Neural progenitor cell (in vitro differentiated cells): ENCODE measurements at regions not wholly inside any gene's neighbourhood (a gene's known extent, or its start where the extent isn't known, plus 50 kb on each side); places are given as distances from the start of the nearest gene placed in this dataset.

Experiments
- DNase-seq: peaks from one replicate; pipeline ENCODE4 v3.0.0-alpha.2; 2016; ENCODE audit warnings: low spot score
- H2AFZ ChIP-seq: fragments of 200-600 bp; sonication (generic); replicated peaks from 2 replicates; pipeline ENCODE4 v1.6.1; 2016; ENCODE audit warnings: antibody characterized with exemption
- H3F3A ChIP-seq: fragments of 200-600 bp; sonication (generic); 2 replicates; pipeline ENCODE4 v1.6.1; 2016; ENCODE audit warnings: antibody characterized with exemption, low read depth
- H3K27ac ChIP-seq: fragments of 200-600 bp; sonication (generic); 2 replicates; pipeline ENCODE4 v1.5.1; 2016; ENCODE audit warnings: mild to moderate bottlenecking
- H3K27me3 ChIP-seq: fragments of 200-600 bp; sonication (generic); 2 replicates; pipeline ENCODE4 v1.6.1; 2016; ENCODE audit warnings: mild to moderate bottlenecking, moderate library complexity
- H3K36me3 ChIP-seq: fragments of 200-600 bp; sonication (generic); 2 replicates; pipeline ENCODE4 v1.5.1; 2016
- H3K4me1 ChIP-seq: fragments of 200-600 bp; sonication (generic); 2 replicates; pipeline ENCODE4 v1.6.1; 2016; ENCODE audit warnings: mixed run types
- H3K4me2 ChIP-seq: fragments of 200-600 bp; sonication (generic); 2 replicates; pipeline ENCODE4 v1.6.1; 2016
- H3K4me3 ChIP-seq: fragments of 200-600 bp; sonication (generic); 2 replicates; pipeline ENCODE4 v1.5.1; 2016
- H3K79me2 ChIP-seq: fragments of 200-600 bp; sonication (generic); 2 replicates; pipeline ENCODE4 v1.6.1; 2016; ENCODE audit warnings: low read depth
- H3K9ac ChIP-seq: fragments of 200-600 bp; sonication (generic); 2 replicates; pipeline ENCODE4 v1.6.1; 2016
- H3K9me3 ChIP-seq: fragments of 200-600 bp; sonication (generic); 2 replicates; pipeline ENCODE4 v1.5.1; 2016; ENCODE audit warnings: low read depth
- H4K20me1 ChIP-seq: fragments of 200-600 bp; sonication (generic); 2 replicates; pipeline ENCODE4 v1.6.1; 2016; ENCODE audit warnings: low read depth
- H3K27ac Mint-ChIP-seq: 3 replicates; pipeline ENCODE4 v1.8.0; 2021; ENCODE audit warnings: mixed read lengths
- H3K27me3 Mint-ChIP-seq: 2 replicates; pipeline ENCODE4 v1.8.0; 2022; ENCODE audit warnings: low read depth, mild to moderate bottlenecking, inconsistent platforms, moderate library complexity, mixed read lengths; ENCODE audit not compliant: insufficient read depth
- H3K36me3 Mint-ChIP-seq: 3 replicates; pipeline ENCODE4 v1.8.0; 2021; ENCODE audit warnings: mixed read lengths
- H3K4me1 Mint-ChIP-seq: 3 replicates; pipeline ENCODE4 v1.8.0; 2021; ENCODE audit warnings: mixed read lengths
- H3K4me3 Mint-ChIP-seq: 3 replicates; pipeline ENCODE4 v1.8.0; 2021; ENCODE audit warnings: mild to moderate bottlenecking, moderate library complexity, mixed read lengths
- H3K9me3 Mint-ChIP-seq: 3 replicates; pipeline ENCODE4 v1.8.0; 2020; ENCODE audit warnings: mixed read lengths
- EZH2 ChIP-seq: fragments of 200-600 bp; sonication (generic); IDR thresholded peaks from 2 replicates; pipeline ENCODE4 v1.6.1; 2017; ENCODE audit warnings: antibody characterized with exemption, mild to moderate bottlenecking, moderate library complexity
- EZH2phosphoT487 ChIP-seq: fragments of 200-600 bp; sonication (generic); IDR thresholded peaks from 2 replicates; pipeline ENCODE4 v1.6.1; 2017; ENCODE audit warnings: antibody characterized with exemption
- TF ChIP-seq, protein P1 (sequence below): fragments of 200-600 bp; sonication (generic); IDR thresholded peaks from 2 replicates; pipeline ENCODE4 v1.5.1; 2017; ENCODE audit warnings: antibody characterized with exemption, mild to moderate bottlenecking

DNA sequence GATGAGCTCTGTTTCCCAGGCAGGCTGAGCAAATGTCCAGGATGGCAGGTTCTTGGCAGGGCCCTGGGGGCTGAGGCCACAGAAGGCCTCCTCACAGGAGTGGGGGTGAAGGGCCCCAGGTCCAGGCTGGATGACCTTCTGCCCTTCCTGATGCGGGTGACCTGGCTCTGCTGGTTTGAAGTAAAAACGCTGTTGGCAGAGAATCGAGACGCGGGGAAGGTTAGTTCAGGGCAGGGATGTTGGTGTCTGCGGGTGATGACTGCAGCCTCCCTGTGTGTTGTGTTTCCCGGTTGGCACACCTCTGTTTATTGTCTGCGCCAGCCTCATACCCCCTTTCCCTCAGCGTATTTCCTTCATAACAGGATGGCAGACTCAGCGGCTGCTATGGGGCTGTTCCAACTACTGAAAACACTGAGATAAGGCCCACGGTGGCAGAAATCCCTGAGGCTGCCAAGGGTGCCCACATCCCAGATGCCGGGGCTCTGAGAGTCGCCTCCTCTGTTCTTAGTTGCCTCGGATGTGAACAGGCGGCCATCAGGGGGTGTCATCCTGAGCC lies 104.6 kb downstream of the METRNL start:
- Histone ChIP-seq H3K9me3 (no peaks in the 10 kb centered on the region), H3K4me1 (no peaks in the 10 kb centered on the region), H3K27me3 (no peaks in the 10 kb centered on the region), H3K4me2 (no peak overlapping the region), H3K36me3 (no peaks in the 10 kb centered on the region), H2AFZ (no peak overlapping the region), H3K4me3 (no peak overlapping the region), H3F3A (no peaks in the 10 kb centered on the region), H4K20me1 (no peaks in the 10 kb centered on the region), H3K9ac (no peak overlapping the region), H3K79me2 (no peaks in the 10 kb centered on the region), H3K27ac (no peak overlapping the region)
- no peak overlapping the region for H3K4me3 Mint-ChIP-seq
- H3K4me1 Mint-ChIP-seq: peaks cover 16% of the 10 kb centered on the region
- H3K27ac Mint-ChIP-seq: no peak overlapping the region
- H3K9me3 Mint-ChIP-seq: no peaks in the 10 kb centered on the region
- no peak for TF ChIP-seq EZH2phosphoT487
- TF ChIP-seq, protein P1, sequence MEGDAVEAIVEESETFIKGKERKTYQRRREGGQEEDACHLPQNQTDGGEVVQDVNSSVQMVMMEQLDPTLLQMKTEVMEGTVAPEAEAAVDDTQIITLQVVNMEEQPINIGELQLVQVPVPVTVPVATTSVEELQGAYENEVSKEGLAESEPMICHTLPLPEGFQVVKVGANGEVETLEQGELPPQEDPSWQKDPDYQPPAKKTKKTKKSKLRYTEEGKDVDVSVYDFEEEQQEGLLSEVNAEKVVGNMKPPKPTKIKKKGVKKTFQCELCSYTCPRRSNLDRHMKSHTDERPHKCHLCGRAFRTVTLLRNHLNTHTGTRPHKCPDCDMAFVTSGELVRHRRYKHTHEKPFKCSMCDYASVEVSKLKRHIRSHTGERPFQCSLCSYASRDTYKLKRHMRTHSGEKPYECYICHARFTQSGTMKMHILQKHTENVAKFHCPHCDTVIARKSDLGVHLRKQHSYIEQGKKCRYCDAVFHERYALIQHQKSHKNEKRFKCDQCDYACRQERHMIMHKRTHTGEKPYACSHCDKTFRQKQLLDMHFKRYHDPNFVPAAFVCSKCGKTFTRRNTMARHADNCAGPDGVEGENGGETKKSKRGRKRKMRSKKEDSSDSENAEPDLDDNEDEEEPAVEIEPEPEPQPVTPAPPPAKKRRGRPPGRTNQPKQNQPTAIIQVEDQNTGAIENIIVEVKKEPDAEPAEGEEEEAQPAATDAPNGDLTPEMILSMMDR: no peak
- no peak for TF ChIP-seq EZH2
- no peaks in the 10 kb centered on the region for H3K36me3 Mint-ChIP-seq
- no peak for DNase-seq
- H3K27me3 Mint-ChIP-seq: peaks cover 8% of the 10 kb centered on the region

DNA sequence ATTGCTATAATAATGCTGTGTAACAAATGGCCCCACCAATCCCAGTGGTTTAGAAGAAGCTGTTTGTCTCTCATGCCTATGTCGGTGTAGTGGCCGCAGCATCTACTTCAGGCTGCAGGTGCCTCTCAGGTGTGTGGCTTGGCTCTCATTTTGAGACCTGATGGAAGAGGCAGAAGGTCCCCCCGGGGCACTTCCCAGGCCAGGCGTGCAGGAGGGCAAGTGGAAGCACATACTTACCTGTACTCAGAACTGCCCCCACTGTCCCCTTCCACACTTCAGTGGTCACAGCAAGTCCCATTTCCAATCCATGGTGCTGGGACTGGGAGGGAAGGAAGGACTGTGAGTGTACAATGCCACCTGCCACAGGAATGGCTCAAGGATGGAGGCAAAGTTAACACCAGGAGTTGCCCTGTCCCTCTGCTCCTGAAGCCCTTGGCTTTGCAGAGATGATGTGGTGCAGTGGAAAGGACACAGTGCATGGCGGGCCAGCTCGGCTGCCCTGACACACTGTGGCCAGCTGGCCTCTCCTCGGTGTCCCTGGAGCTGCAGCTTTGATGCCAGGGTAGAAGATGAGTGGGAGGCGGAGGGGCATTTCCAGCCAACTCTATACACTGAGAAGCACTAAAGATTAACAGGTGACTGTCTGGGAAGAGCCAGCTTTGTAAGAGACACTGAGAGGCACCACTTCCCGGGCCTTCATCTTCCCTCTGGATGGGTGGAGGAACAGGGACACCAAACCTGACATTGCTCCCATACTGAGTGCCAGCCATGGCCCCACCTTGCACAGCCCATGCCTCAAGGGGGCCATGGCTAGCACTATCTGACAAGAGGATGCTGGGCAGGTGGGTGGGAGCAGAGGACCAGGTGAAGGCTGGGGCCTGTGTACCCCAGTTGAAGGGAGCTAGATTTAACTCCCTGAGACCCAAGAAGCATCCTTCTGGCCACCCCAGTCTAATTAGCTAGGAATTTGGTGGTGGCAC lies 105.9 kb downstream of the METRNL start:
- Histone ChIP-seq H4K20me1 (no peaks in the 10 kb centered on the region), H3K4me3 (no peak overlapping the region), H3K27me3 (no peaks in the 10 kb centered on the region), H3K9ac (no peak overlapping the region), H3K4me2 (no peak overlapping the region), H3K9me3 (no peaks in the 10 kb centered on the region), H3K4me1 (no peaks in the 10 kb centered on the region), H3K79me2 (no peaks in the 10 kb centered on the region), H2AFZ (no peak overlapping the region), H3K36me3 (no peaks in the 10 kb centered on the region), H3F3A (no peaks in the 10 kb centered on the region), H3K27ac (no peak overlapping the region)
- Mint-ChIP-seq H3K27ac (no peak overlapping the region), H3K27me3 (peaks cover 11% of the 10 kb centered on the region), H3K9me3 (no peaks in the 10 kb centered on the region), H3K36me3 (no peaks in the 10 kb centered on the region), H3K4me3 (no peak overlapping the region), H3K4me1 (peaks cover 16% of the 10 kb centered on the region)
- no peak for DNase-seq
- TF ChIP-seq, protein P1: no peak
- no peak for TF ChIP-seq EZH2phosphoT487
- no peak for TF ChIP-seq EZH2

DNA sequence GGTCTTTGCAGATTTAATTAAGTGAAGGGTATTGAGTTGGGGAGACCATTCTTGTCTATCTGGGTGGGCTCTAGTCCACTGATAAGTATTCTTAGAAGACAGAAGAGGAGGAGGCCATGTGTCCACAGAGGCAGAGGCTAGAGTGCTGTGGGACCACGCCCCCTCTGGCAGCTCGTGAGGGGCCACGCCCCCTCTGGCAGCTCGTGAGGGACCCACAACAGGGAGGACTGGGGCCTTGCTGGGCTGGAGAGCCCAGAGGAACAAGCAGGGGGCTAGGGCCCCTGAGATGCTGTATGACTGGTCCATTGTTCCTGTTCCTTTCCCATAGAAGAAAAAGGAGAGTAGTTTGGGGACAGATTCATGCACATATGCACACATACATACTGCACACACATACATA lies 106.8 kb downstream of the METRNL start:
- no peak overlapping the region for H3K4me3 ChIP-seq
- H3K36me3 Mint-ChIP-seq: no peaks in the 10 kb centered on the region
- H3K4me2 ChIP-seq: no peak overlapping the region
- H3K4me1 ChIP-seq: no peaks in the 10 kb centered on the region
- H3K36me3 ChIP-seq: no peaks in the 10 kb centered on the region
- peak; percentile 32 for DNase-seq
- H3K27me3 ChIP-seq: no peaks in the 10 kb centered on the region
- peaks cover 14% of the 10 kb centered on the region for H3K27me3 Mint-ChIP-seq
- no peaks in the 10 kb centered on the region for H3K9me3 Mint-ChIP-seq
- no peaks in the 10 kb centered on the region for H3K79me2 ChIP-seq
- no peak overlapping the region for H2AFZ ChIP-seq
- no peaks in the 10 kb centered on the region for H3K9me3 ChIP-seq
- no peak overlapping the region for H3K4me3 Mint-ChIP-seq
- H4K20me1 ChIP-seq: no peaks in the 10 kb centered on the region
- H3K4me1 Mint-ChIP-seq: peaks cover 16% of the 10 kb centered on the region
- peak overlapping the region; percentile 6 for H3K27ac Mint-ChIP-seq
- no peaks in the 10 kb centered on the region for H3F3A ChIP-seq
- H3K9ac ChIP-seq: no peak overlapping the region
- no peak overlapping the region for H3K27ac ChIP-seq
- TF ChIP-seq, protein P1: no peak
- no peak for TF ChIP-seq EZH2phosphoT487
- TF ChIP-seq EZH2: no peak
